ENCODE measurements at regions not wholly inside any gene's neighbourhood (a gene's known extent, or its start where the extent isn't known, plus 50 kb on each side); places are given as distances from the start of the nearest gene placed in this dataset.

DNA sequence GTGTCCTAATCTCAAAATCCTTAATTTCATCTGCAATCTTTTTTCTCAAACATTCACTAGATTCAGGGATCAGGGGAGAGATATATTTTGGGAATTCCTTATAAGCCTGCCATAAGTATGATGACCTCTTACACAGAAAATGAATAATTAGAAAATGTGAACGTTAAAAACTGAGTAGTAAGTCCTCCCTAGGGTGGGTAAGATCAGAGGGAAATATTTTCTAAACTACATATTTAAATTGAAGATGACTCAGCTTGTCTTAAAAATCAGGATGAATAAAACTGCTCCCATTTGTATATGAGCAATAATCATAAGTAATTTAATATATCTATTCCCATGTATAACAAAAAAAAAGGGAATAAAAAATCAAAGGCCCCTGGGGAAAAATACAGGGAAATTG is 935.5 kb downstream of the TMTC2 start:
- DNase-seq (ENCODE audit: low read depth) = no peak
- TF ChIP-seq CTCF (IDR thresholded peaks at IDR 0.05; ENCODE audit: low read depth, low read length, missing control alignments) = no peak
- in situ Hi-C loops (cut with HindIII; ENCODE audit: low sequenced_read_pairs) = no loop called here
- no peak overlapping the region for H3K4me3 ChIP-seq (ENCODE audit: low read depth, low read length)

- TF ChIP-seq CTCF (IDR thresholded peaks at IDR 0.05; ENCODE audit: low read depth, low read length, missing control alignments) = no peak
- in situ Hi-C loops (cut with HindIII; ENCODE audit: low sequenced_read_pairs) = no loop called here
- no peak overlapping the region for H3K4me3 ChIP-seq (ENCODE audit: low read depth, low read length)
- no peak for DNase-seq (ENCODE audit: low read depth)
Observed at GRCh38 chr12:83619973-83620372, 933.3 kb downstream of the TMTC2 start.

DNA sequence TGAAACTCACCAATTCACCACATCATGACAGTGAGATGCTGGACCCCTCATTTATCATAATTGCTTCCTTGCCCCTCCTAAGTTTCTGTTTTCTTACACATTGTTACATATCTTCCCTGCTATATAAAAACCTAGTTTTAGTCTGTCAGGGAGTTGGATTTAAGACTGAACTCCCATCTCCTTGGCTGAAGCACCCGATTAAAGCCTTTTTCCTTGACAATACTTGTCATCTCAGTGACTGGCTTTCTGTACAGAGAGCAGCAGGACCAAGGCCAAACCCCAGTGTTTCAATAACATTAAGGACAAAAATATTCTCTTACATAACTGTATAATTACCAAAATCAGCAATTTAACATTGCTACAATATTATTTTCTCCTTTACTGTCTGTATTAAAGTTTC is 928.4 kb downstream of the TMTC2 start:
- TF ChIP-seq CTCF (IDR thresholded peaks at IDR 0.05; ENCODE audit: low read depth, low read length, missing control alignments) = no peak
- in situ Hi-C loops (cut with HindIII; ENCODE audit: low sequenced_read_pairs) = no loop called here

GRCh38 chr12:83613586-83614110 is 926.9 kb downstream of the TMTC2 start:
- in situ Hi-C loops (cut with HindIII; ENCODE audit: low sequenced_read_pairs) = no loop called here
- H3K4me3 ChIP-seq (ENCODE audit: low read depth, low read length) = no peak overlapping the region
- no peak for TF ChIP-seq CTCF (IDR thresholded peaks at IDR 0.05; ENCODE audit: low read depth, low read length, missing control alignments)
- DNase-seq (ENCODE audit: low read depth) = no peak

More for the DNA sequence above, 928.4 kb downstream of the TMTC2 start:
- no peak overlapping the region for H3K4me3 ChIP-seq (ENCODE audit: low read depth, low read length)
- no peak for DNase-seq (ENCODE audit: low read depth)

- in situ Hi-C loops (cut with HindIII; ENCODE audit: low sequenced_read_pairs) = no loop called here
- DNase-seq (ENCODE audit: low read depth) = no peak
- no peak for TF ChIP-seq CTCF (IDR thresholded peaks at IDR 0.05; ENCODE audit: low read depth, low read length, missing control alignments)
- H3K4me3 ChIP-seq (ENCODE audit: low read depth, low read length) = no peak overlapping the region
Observed at GRCh38 chr12:83603106-83603505, 916.4 kb downstream of the TMTC2 start.

DNA sequence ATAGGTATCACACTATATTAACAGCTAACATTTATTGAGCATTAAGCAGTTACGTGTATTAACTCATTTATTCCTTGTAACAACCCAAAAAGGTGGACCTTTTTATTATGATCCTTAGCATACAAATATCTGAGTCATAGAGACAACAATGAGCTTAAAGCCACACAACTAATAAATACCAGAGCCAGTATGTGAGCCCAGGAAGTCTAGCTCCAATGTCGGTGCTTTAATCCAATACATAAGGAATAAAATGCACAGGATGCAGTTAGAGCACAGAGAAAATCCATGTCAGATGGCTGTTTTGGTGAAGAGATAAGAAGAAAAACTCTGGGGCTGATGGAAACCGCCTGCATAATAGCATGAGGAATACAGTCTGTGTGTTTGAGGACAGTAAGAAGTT is 888.6 kb downstream of the TMTC2 start:
- in situ Hi-C loops (cut with HindIII; ENCODE audit: low sequenced_read_pairs) = no loop called here
- no peak for DNase-seq (ENCODE audit: low read depth)
- no peak overlapping the region for H3K4me3 ChIP-seq (ENCODE audit: low read depth, low read length)
- TF ChIP-seq CTCF (IDR thresholded peaks at IDR 0.05; ENCODE audit: low read depth, low read length, missing control alignments) = no peak

GRCh38 chr12:83574142-83574541 is 887.4 kb downstream of the TMTC2 start:
- DNase-seq (ENCODE audit: low read depth) = no peak
- no peak for TF ChIP-seq CTCF (IDR thresholded peaks at IDR 0.05; ENCODE audit: low read depth, low read length, missing control alignments)
- no peak overlapping the region for H3K4me3 ChIP-seq (ENCODE audit: low read depth, low read length)
- in situ Hi-C loops (cut with HindIII; ENCODE audit: low sequenced_read_pairs) = no loop called here

Measured in astrocyte of the cerebellum (primary cell).